RWPE1 (cell line): ENCODE measurements at regions not wholly inside any gene's neighbourhood (a gene's known extent, or its start where the extent isn't known, plus 50 kb on each side); places are given as distances from the start of the nearest gene placed in this dataset.

Experiments used
- CTCF ChIA-PET: fragments of 350-600 bp; sonication (Branson Sonifier 250); formaldehyde crosslinking; extraction: SDS; loops from one replicate; lab custom pipeline; 2021; lab: Yijun Ruan, JAX
- POLR2A ChIA-PET: fragments of 400-600 bp; formaldehyde crosslinking; extraction: SDS; loops from one replicate; lab custom pipeline; 2020; ENCODE audit warnings: antibody characterized with exemption; ENCODE audit not compliant: low non-redundant PET; lab: Yijun Ruan, JAX
- DNase-seq: peaks from one replicate; pipeline ENCODE4 v3.0.0; 2012; ENCODE audit warnings: low spot score
- H3K27ac ChIP-seq: fragments of 450-650 bp; 2 replicates; pipeline ENCODE4 v1.5.1; 2017
- TF ChIP-seq, protein P1 (sequence below): fragments of 450-650 bp; conservative IDR thresholded peaks from 2 replicates; pipeline ENCODE4 v1.5.1; 2017; ENCODE audit warnings: low read depth, mild to moderate bottlenecking

DNA sequence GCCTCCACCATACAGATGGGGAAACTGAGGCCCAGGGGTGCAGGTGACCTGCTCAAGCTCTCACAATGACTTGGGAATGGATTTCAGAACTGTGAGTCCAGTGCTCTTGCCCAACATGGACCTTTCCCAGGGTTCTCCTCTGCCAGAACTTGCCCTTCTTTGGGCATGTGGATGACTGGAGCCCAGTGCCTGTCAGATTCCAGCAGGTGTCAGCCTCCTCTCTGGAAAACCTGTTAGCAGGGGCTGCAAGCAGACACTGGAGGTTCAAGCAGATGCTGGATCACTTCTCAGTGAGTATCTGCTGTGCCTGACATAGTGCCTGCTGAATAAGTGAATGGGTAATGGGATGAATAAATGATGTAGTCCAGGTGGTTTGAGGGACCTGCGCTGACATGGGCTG lies 314.2 kb upstream of the POU3F1 start:
- POLR2A ChIA-PET = no interaction called here

DNA sequence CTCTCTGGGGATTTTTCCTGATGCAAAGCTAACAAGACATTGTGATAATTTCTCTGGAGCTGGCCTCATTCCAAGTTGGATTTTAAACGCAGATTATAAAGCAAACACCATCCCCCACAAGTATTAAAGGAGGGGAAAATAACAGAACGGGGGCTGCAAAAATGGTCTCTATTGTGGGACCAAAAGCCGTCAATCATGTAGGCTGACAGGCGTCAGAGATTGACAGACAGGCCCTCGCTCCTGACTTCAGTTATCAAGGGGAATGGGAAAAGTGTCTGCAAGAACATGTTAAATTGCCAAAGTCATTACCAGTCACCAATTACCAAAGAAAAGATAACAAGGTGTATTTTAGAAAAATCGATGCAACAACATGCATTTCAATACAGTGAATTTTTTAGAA lies 307.4 kb upstream of the POU3F1 start:
- POLR2A ChIA-PET = no interaction called here
- no peak overlapping the region for H3K27ac ChIP-seq
- CTCF ChIA-PET = no interaction called here
- TF ChIP-seq, protein P1, sequence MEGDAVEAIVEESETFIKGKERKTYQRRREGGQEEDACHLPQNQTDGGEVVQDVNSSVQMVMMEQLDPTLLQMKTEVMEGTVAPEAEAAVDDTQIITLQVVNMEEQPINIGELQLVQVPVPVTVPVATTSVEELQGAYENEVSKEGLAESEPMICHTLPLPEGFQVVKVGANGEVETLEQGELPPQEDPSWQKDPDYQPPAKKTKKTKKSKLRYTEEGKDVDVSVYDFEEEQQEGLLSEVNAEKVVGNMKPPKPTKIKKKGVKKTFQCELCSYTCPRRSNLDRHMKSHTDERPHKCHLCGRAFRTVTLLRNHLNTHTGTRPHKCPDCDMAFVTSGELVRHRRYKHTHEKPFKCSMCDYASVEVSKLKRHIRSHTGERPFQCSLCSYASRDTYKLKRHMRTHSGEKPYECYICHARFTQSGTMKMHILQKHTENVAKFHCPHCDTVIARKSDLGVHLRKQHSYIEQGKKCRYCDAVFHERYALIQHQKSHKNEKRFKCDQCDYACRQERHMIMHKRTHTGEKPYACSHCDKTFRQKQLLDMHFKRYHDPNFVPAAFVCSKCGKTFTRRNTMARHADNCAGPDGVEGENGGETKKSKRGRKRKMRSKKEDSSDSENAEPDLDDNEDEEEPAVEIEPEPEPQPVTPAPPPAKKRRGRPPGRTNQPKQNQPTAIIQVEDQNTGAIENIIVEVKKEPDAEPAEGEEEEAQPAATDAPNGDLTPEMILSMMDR = no peak
- no peak for DNase-seq

More for the DNA sequence above, 314.2 kb upstream of the POU3F1 start:
- no peak for DNase-seq
- TF ChIP-seq, protein P1 = no peak
- CTCF ChIA-PET = no interaction called here
- H3K27ac ChIP-seq = no peak overlapping the region

DNA sequence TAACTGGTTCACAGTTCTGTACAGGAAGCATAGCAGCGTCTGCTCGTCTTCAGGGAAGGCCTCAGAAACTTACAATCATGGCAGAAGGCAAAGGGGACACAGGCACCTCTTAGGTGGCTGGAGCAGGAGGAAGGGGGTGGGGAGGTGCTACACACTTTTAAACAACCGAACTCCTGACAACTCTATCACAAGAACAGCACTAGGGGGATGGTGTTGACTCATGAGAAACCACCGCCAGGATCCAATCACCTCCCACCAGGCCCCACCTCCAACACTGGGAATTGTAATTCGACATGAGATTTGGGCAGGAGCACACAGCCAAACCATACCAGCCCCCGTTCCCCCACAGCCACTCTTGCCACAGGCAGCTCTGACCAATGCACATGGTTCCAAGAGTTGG lies 306.3 kb upstream of the POU3F1 start:
- H3K27ac ChIP-seq = no peak overlapping the region
- ChIA-PET POLR2A (no interaction called here), CTCF (no interaction called here)
- TF ChIP-seq, protein P1 = no peak
- no peak for DNase-seq

DNA sequence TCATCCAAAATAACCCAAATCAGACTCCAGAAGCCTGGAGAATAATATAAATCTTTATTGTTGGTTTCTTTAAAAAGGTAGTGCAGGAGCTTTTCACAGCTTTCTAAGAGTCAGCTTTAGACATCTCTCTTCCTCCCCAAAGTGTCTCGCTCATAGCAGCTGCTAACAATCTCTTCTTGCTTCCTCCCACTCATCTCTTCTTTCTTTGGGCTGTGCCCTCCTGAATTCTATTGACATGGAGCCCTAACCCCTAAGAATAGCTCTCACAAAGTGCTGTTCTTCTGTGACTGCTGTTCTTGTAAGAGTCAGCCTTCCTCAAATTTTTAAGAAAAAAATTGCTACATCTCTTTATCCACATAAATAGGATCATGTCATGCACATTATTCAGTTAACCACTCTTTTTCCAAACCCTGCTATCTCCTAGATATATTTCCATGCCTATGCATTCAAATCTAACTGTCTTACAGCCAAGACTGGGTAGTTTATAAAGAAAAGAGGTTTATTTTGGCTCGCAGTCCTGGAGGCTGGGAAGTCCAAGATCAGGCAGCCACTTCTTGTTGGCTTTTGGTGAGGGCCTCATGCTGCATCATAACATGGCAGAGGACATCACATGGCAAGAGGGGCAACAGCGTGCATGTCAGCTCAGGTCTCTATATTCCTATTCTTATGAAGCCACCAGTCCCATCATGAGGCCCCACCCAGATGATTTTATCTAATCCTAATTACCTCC lies 301.0 kb upstream of the POU3F1 start:
- TF ChIP-seq, protein P1 = no peak
- no peak for DNase-seq
- ChIA-PET POLR2A (no interaction called here), CTCF (no interaction called here)
- H3K27ac ChIP-seq = no peak overlapping the region

DNA sequence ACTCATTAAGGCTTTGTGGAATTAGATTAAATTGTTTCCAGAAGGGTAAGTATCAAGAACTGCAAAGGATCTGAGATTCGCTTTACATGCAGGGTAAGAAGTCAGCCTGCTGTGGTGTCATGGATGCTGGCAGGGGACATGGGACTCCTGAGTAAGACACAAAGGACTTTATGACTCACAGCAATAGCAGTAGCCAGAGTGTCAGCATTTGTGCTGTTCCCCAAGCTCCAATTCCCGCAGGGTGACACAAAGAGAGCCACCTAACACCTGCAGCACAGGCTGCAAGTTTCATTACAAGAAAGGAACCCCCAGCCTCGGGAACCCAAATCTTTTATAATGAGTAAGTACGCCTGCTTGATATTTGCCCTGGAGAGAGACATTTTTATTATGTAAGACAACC lies 298.1 kb upstream of the POU3F1 start:
- TF ChIP-seq, protein P1 = no peak
- H3K27ac ChIP-seq = no peak overlapping the region
- CTCF ChIA-PET = no interaction called here
- POLR2A ChIA-PET = no interaction called here
- no peak for DNase-seq

DNA sequence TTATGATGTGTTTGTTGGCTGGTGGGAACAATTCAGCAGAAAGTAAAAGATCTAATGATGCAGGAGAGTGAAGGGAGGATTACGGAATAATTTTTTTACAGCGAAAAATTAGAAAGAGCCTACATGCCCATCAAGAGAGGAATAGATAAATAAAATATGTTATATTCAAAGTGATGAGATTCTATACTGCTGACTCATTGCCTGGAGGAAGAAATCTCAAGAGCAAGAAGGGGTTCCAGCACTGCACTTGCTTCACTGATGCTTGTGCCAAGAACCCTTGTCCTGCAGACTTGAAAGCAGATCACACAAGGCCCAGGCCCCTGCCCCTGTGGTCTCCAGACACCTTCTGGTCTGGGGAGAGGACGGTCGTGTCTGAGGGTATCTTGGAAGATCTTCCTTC lies 295.1 kb upstream of the POU3F1 start:
- TF ChIP-seq, protein P1 = no peak
- no peak overlapping the region for H3K27ac ChIP-seq
- ChIA-PET POLR2A (no interaction called here), CTCF (interaction anchor here (0.6 kb wide), 1 partner anchor 81 kb away, joined by 4 read pairs; no protein-coding TSS in a partner anchor)
- no peak for DNase-seq
